ENCODE measurements at regions not wholly inside any gene's neighbourhood (a gene's known extent, or its start where the extent isn't known, plus 50 kb on each side); places are given as distances from the start of the nearest gene placed in this dataset.

- TF ChIP-seq CTCF (IDR thresholded peaks at IDR 0.05) (no peak), POLR2A (IDR thresholded peaks at IDR 0.05) (no peak)
These were observed 83.2 kb upstream of the SMIM15 start for GRCh38 chr5:61245486-61245885.
